GM19239 (cell line): ENCODE measurements at regions not wholly inside any gene's neighbourhood (a gene's known extent, or its start where the extent isn't known, plus 50 kb on each side); places are given as distances from the start of the nearest gene placed in this dataset.
"Not testable (repeated sequence)": the region's sequence is repeated elsewhere in the genome, so short reads cannot be mapped to it uniquely, and the experiment has no call there.

ENCODE experiments used
- DNase-seq: peaks from one replicate; pipeline ENCODE4 v3.0.0; 2011; ENCODE audit warnings: low spot score; ENCODE audit not compliant: insufficient read length
- FAIRE-seq: peaks from 2 replicates; lab custom pipeline; 2011; peaks lifted over from hg19 to GRCh38; lab: Jason Lieb, UNC

GRCh38 chr19:22545751-22546150, 88.4 kb upstream of the ZNF492 start:
- DNase-seq = peak; percentile 8
- no peak for FAIRE-seq

- no peak for FAIRE-seq
These were observed 100.4 kb upstream of the ZNF492 start for GRCh38 chr19:22533761-22534160.

DNA sequence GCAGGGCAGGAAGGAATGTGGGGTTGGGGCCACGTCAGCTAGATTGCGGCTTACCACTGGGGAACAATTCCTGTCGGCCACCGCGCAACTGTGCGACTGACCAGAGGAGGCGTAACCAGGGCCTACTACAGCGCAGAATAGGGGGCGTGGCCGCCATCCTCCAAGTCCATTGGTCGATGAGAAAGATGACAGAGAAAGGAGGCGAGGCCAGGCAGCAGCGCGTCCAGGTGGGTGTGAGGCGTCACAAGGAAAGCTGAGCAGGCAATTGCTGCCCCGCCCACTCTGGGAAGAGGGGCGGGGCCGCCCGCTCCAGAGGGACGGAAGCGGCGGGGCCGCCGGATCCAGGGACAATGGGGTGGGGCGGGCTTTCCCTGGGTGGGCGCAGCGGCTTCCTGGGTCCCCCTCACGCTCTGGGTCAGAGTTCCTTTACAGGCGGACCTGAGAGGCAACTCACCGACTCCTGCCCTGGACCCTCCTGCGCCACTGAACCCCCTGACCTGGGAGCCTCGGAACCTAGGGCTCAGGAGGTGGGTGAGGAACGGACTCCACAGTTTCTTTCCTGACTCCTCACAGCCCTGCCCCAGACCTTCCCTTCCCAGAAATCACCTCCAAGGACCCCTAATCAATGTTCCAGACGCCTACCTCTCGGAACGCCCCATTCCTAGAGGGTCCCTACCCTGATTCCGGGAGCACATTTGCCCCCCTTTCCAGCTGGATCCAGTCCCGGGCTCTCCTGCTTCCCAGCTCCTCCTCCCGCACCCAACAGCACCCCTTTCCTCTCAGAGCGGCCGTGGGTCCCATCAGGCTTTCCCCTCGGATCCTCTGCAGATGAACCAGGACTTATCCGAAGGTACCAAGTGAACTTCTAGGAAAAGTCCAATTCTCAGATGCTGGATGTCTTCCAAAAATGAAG, 101.5 kb upstream of the ZNF492 start:
- FAIRE-seq = no peak
- no peak for DNase-seq

More at GRCh38 chr19:22533761-22534160, 100.4 kb upstream of the ZNF492 start:
- no peak for DNase-seq

- DNase-seq (no peak), FAIRE-seq (no peak)
These were observed 104.1 kb upstream of the ZNF492 start for GRCh38 chr19:22530042-22530441.

DNA sequence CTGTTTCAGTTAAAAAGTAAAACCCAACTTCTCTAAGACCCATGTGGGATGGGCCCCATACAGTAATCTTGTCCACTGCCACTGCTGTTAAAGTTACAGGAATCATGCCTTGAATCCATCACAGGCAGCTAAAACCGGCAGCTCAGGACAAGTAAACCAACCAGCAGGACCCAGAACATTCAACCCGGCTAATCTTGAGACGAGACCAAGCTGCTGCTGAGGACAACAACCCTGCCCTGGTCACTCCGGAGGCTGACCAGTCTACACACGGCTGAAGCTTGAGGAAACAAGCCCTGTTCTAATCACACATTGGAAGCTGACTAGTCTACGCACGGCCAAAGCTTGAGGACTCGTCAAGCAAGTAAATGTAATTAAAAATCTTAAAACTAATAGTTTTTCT, 105.2 kb upstream of the ZNF492 start:
- no peak for DNase-seq
- no peak for FAIRE-seq

- DNase-seq = no peak
- FAIRE-seq = no peak
These were observed 105.4 kb upstream of the ZNF98 start for GRCh38 chr19:22527554-22527953.

DNA sequence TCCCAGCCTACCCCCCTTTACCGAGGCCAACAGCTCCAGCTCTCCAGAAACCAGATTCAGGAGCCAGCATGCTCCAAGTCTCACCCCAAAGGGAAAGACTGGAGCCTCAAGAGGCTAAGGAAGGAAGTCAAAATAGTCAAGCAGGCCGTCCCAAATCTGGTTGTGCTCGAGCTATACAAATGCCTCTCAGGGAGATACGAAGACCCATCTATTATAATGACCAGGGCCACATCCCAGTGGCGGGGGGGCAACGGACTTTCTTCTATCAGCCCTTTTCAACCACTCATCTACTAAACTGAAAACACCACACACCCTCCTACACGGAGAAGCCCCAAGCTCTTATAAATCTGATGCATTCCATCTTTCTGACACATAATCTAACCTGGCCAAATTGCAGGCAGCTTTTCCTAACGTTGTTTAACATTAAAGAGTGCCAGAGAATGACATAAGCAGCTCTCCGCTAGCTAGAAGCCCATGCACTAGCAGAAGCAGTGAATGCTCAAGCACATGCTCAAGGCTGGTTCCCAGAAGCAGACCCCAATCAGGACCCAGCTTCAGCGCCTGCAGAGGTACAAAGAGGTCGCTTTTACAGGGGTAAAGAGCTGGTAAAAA, 104.6 kb upstream of the ZNF98 start:
- FAIRE-seq (no peak), DNase-seq (no peak)

- no peak for FAIRE-seq
- DNase-seq = no peak
These were observed 101.8 kb upstream of the ZNF98 start for GRCh38 chr19:22523940-22524339.

DNA sequence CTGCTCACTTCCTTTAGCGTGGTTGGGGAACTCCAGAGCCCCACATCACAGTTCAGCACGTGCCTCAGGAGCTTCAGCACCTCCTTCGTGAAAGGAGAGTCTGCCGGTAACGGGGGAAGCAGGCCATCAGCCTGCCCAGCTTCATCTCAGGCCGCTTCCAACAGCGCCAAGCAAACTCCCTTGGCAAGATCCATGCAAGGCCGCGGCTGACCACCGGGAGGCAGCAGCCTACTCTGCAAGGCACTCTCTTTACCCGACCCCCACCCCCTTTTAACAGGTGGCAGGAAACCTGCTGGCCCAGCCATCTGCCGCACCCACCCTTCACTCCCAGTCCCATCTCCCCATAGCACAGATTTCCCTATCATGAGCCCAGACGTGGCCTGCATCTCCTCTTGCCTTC, 97.4 kb upstream of the ZNF98 start:
- not testable (repeated sequence) for FAIRE-seq, DNase-seq

- DNase-seq = no peak
- no peak for FAIRE-seq
These were observed 97.0 kb upstream of the ZNF98 start for GRCh38 chr19:22519152-22519551.

- DNase-seq = no peak
These were observed 95.6 kb upstream of the ZNF98 start for GRCh38 chr19:22517496-22518411.

GRCh38 chr19:22515435-22515834, 93.3 kb upstream of the ZNF98 start:
- FAIRE-seq (no peak), DNase-seq (no peak)

More at GRCh38 chr19:22517496-22518411, 95.6 kb upstream of the ZNF98 start:
- no peak for FAIRE-seq

- DNase-seq (no peak), FAIRE-seq (no peak)
These were observed 81.4 kb upstream of the ZNF98 start for GRCh38 chr19:22503524-22503923.

DNA sequence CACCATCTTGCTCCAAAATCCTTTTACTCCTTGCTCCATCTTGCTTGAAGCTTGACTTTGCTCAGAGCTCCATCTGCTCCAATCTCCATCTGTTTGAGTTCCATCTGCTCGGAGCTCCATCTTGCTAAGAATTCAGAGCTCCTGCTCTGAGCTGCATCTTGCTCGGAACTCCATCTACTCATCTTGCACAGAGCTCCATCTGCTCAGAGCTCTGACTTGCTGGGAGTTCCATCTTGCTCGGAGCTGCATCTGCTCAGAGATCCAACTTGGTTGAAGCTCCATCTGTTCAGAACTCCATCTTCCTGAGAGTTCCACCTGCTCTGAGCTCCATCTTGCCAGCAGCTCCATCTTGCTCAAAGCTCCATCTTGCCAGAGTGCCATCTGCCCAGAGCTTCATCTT, 80.6 kb upstream of the ZNF98 start:
- FAIRE-seq (no peak), DNase-seq (no peak)

- not testable (repeated sequence) for DNase-seq, FAIRE-seq
These were observed 76.8 kb upstream of the ZNF98 start for GRCh38 chr19:22498831-22499430.

DNA sequence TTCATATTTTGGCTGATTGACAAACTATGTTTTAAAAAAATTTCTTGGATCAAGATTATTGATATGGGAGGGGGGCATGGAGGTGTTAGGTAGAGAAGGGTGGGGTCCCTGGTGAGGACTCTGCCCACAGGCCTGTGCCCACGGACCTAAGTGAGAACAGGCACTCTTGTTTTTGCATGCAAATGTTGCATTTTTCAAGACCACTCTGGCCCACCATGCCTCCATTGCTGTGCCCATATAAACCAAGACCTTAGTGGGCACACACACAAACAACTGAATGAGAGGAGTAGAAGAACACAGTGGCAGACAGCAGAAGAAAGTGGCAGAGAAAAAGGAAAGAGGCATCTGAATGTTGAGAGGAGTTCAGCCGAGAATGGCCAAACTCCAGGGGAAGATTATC, 69.6 kb upstream of the ZNF98 start:
- no peak for DNase-seq
- no peak for FAIRE-seq

DNA sequence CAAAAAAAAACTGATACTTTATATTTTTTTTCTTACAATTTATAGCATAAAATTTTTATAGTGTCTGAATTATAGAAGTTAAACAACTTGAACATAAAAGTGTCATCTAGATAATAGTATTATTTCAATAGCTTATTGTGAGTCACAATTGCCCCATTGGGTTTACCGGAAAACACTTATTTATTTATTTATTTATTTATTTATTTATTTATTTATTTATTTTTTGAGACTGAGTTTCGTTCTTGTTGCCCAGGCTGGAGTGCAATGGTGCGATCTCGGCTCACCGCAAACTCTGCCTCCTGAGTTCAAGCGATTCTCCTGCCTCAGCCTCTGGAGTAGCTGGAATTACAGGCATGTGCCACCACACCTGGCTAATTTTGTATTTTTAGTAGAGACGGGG, 61.4 kb upstream of the ZNF98 start:
- DNase-seq, FAIRE-seq: not testable (repeated sequence)

- FAIRE-seq = no peak
- no peak for DNase-seq
These were observed 50.1 kb upstream of the ZNF98 start for GRCh38 chr19:22472180-22472637.
